Left ventricle myocardium inferior (tissue), 1 donor: ENCODE measurements at regions not wholly inside any gene's neighbourhood (a gene's known extent, or its start where the extent isn't known, plus 50 kb on each side); places are given as distances from the start of the nearest gene placed in this dataset.

Source experiments
- DNase-seq: peaks from one replicate; pipeline ENCODE4 v3.0.0-alpha.2; 2020
- H3K27ac ChIP-seq: fragments of 200-600 bp; replicated peaks from 2 replicates; pipeline ENCODE4 v1.8.0; 2021
- H3K27me3 ChIP-seq: fragments of 200-600 bp; 2 replicates; pipeline ENCODE4 v1.8.0; 2021; ENCODE audit warnings: low read depth
- H3K36me3 ChIP-seq: fragments of 200-600 bp; 2 replicates; pipeline ENCODE4 v1.8.0; 2021
- H3K4me1 ChIP-seq: fragments of 200-600 bp; 2 replicates; pipeline ENCODE4 v1.8.0; 2021
- H3K4me3 ChIP-seq: fragments of 200-600 bp; 2 replicates; pipeline ENCODE4 v1.8.0; 2021; ENCODE audit warnings: mild to moderate bottlenecking, moderate library complexity
- H3K9me3 ChIP-seq: fragments of 200-600 bp; replicated peaks from 2 replicates; pipeline ENCODE4 v1.8.0; 2021
- intact Hi-C: fragments of 100-400 bp; cut with micrococcal nuclease; formaldehyde crosslinking; loops from one replicate; pipeline ENCODE4 v1.11.0; 2022
- TF ChIP-seq, protein P1 (sequence below): fragments of 200-600 bp; IDR thresholded peaks from 2 replicates; pipeline ENCODE4 v1.8.0; 2021; ENCODE audit warnings: antibody characterized with exemption, mild to moderate bottlenecking, borderline replicate concordance
- donor health status: DM: no; HTN: yes; CAD: no; lungs with severe emphysema.

DNA sequence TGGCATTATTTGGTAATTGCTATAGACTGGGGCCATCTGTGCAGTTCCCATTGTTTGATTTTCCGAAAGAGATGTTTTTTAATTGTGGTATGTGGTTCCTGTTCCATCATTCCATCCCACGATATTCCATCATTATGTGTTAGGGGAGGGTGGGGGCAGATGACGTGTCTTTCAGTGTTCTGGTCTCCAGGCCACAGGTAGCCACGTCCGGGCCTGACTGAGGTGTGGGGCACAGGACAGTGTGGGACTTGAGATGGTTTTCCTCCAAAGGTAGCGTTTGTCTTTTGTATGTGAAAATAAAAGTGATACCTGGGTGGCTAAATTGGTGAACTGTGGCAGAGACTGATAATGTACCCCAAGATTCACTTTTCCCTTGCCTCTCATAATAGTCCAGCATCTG, 192.2 kb upstream of the HAAO start:
- TF ChIP-seq, protein P1, sequence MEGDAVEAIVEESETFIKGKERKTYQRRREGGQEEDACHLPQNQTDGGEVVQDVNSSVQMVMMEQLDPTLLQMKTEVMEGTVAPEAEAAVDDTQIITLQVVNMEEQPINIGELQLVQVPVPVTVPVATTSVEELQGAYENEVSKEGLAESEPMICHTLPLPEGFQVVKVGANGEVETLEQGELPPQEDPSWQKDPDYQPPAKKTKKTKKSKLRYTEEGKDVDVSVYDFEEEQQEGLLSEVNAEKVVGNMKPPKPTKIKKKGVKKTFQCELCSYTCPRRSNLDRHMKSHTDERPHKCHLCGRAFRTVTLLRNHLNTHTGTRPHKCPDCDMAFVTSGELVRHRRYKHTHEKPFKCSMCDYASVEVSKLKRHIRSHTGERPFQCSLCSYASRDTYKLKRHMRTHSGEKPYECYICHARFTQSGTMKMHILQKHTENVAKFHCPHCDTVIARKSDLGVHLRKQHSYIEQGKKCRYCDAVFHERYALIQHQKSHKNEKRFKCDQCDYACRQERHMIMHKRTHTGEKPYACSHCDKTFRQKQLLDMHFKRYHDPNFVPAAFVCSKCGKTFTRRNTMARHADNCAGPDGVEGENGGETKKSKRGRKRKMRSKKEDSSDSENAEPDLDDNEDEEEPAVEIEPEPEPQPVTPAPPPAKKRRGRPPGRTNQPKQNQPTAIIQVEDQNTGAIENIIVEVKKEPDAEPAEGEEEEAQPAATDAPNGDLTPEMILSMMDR = no peak
- H3K9me3 ChIP-seq = no peaks in the 10 kb centered on the region
- H3K4me3 ChIP-seq = no peak overlapping the region
- peaks cover 16% of the 10 kb centered on the region for H3K4me1 ChIP-seq
- no peaks in the 10 kb centered on the region for H3K27me3 ChIP-seq
- peak overlapping the region; percentile 59 for H3K27ac ChIP-seq
- DNase-seq = no peak
- intact Hi-C loops = no loop called here
- H3K36me3 ChIP-seq = no peaks in the 10 kb centered on the region

DNA sequence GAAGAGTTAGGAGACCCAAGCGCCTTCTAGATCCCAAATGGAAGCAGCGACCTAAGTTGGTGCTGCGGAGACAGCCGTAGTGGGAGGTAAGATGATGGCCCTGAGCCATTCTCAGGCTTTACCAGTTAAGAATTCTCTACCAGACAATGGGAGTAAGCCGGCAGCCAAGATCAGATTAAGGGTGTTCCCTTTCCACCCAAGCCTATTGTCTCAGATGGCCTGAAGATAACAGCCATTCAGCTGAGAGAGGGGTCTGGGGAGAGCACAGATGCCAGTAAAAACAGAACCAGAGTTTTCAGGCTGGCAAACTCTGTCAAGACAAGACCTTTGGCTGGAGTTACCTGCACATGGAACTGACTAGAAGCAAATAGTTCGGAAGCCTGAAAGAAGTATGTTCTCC, 191.7 kb upstream of the HAAO start:
- Histone ChIP-seq H3K36me3 (no peaks in the 10 kb centered on the region), H3K27me3 (no peaks in the 10 kb centered on the region), H3K4me3 (no peak overlapping the region), H3K4me1 (peaks cover 16% of the 10 kb centered on the region), H3K27ac (peak overlapping the region; percentile 59), H3K9me3 (no peaks in the 10 kb centered on the region)
- no peak for DNase-seq
- intact Hi-C loops = no loop called here
- TF ChIP-seq, protein P1 = no peak

DNA sequence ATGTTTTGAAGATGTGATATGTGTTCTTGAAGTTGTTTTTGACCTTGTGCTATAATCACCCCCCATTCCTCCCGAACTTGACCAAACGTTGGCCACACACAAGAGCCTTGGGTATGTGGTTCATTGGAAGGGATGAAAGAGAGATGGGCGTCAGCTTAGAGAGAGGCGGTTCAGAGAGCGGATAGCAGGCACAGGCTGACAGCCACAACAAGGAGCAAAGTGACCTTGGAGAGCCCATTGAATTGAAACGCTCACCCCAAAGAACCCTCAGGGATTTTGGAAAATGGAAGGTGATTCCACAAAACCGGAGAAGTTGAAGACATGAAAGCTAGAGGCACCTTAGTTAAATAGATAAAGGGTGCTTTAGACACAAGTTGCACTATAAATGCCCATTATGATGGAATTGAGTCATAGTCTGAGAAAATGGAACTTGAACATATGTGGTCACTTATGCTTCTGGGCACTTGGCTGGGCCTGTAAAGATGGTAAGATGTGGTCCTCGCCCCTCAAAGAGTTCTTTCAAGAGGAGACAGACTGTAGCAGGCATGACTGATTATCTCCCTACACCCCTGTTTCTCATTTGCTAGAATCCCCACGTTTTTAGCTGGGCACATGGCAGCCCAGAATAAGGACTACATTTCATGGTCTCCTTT, 188.5 kb upstream of the HAAO start:
- no peak overlapping the region for H3K27ac ChIP-seq
- H3K9me3 ChIP-seq = no peaks in the 10 kb centered on the region
- TF ChIP-seq, protein P1 = no peak
- H3K27me3 ChIP-seq = no peaks in the 10 kb centered on the region
- peaks cover 16% of the 10 kb centered on the region for H3K4me1 ChIP-seq
- intact Hi-C loops = no loop called here
- H3K36me3 ChIP-seq = no peaks in the 10 kb centered on the region
- H3K4me3 ChIP-seq = no peak overlapping the region
- DNase-seq = no peak

DNA sequence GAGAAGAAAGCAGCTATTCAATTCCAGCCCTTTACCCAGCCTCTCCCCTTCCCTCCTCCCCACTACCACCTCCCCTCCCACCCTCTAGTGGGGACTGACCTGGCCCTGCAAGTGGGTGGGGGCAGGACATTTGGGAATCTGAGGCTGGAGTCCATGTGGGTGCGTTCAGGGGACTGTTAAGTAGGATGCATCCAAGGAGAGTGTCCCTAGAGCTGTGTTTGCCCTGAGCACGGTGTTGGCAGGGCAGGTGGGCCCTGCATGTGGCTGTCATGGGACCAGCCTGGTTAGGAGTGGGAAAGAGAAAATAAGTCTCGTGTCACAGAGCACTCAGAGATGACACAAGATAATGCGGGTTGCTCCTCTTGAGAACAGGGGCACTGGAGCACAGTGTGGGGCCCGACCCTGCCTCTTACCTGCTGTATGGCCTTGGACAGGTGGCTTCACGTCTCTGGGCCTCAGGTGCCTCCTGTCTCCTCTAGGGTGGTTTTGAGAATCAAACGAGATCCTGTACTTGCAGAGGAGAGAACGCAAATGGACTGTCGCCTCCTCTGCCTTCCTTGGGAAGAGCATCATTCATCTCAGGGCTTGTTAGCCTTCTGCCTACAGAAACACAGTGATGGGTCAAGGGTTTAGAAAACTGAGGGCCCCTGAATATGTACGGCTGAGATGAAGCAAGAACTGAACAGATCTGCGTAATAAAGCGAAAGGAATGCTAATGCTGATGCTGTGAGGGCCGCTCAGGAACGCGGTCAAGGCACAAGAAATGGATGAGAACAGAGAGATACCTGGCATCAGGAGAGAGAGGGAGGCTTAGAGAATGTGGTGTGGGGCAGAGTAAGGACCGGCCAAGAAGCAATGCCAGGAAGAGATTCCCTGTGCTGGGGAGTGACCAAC, 187.7 kb upstream of the HAAO start:
- intact Hi-C loops = no loop called here
- Histone ChIP-seq H3K36me3 (no peaks in the 10 kb centered on the region), H3K4me3 (no peak overlapping the region)

DNA sequence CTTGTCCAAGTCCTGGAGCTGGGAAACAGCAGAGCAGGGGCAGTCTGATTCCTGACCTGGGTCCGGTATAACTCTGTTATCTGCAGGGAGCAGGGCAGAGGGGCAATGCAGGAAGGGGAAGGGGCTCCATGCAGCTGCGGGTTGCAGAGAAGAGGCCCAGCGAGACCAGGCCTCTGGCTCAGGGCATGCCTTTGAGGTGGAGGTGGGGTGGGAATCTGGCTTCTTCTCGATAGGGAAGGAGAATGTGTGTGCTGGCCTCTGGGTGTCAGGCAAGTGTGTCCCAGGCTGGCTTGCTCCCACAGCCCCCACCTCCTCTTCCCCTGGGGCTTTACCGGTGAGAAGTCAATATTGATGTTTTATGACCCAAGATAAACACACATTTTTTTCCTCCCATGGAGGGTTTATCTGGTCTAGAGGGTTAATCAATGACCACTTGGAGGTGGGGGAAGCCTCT, 187.1 kb upstream of the HAAO start:
- no peaks in the 10 kb centered on the region for H3K9me3 ChIP-seq
- TF ChIP-seq, protein P1 = no peak
- intact Hi-C loops = no loop called here
- H3K36me3 ChIP-seq = no peaks in the 10 kb centered on the region
- no peak overlapping the region for H3K27ac ChIP-seq
- no peak overlapping the region for H3K4me3 ChIP-seq
- H3K27me3 ChIP-seq = no peaks in the 10 kb centered on the region
- peaks cover 23% of the 10 kb centered on the region for H3K4me1 ChIP-seq
- no peak for DNase-seq

More for the DNA sequence above, 187.7 kb upstream of the HAAO start:
- Histone ChIP-seq H3K27ac (no peak overlapping the region), H3K27me3 (no peaks in the 10 kb centered on the region), H3K4me1 (peaks cover 23% of the 10 kb centered on the region), H3K9me3 (no peaks in the 10 kb centered on the region)
- DNase-seq = no peak
- TF ChIP-seq, protein P1 = no peak
